Omental fat pad (tissue), 3 donors: ENCODE measurements at regions not wholly inside any gene's neighbourhood (a gene's known extent, or its start where the extent isn't known, plus 50 kb on each side); places are given as distances from the start of the nearest gene placed in this dataset.

ENCODE experiments used
- ATAC-seq: fragments of 150-250 bp; one replicate; pipeline ENCODE4 v1.9.1; 2016; ENCODE audit warnings: mild to moderate bottlenecking, moderate library complexity; ENCODE audit not compliant: low FRiP score
- DNase-seq: peaks from one replicate; pipeline ENCODE4 v3.0.0-alpha.2; 2019; ENCODE audit warnings: low spot score
- TF ChIP-seq, protein P1 (sequence below), 3 donors: fragments of 450-650 bp; IDR thresholded peaks; one replicate each; pipeline ENCODE4 v1.5.1; 2016 to 2017; ENCODE audit warnings: antibody characterized with exemption in 3 of 3, mild to moderate bottlenecking in 3 of 3, moderate library complexity in 2 of 3

DNA sequence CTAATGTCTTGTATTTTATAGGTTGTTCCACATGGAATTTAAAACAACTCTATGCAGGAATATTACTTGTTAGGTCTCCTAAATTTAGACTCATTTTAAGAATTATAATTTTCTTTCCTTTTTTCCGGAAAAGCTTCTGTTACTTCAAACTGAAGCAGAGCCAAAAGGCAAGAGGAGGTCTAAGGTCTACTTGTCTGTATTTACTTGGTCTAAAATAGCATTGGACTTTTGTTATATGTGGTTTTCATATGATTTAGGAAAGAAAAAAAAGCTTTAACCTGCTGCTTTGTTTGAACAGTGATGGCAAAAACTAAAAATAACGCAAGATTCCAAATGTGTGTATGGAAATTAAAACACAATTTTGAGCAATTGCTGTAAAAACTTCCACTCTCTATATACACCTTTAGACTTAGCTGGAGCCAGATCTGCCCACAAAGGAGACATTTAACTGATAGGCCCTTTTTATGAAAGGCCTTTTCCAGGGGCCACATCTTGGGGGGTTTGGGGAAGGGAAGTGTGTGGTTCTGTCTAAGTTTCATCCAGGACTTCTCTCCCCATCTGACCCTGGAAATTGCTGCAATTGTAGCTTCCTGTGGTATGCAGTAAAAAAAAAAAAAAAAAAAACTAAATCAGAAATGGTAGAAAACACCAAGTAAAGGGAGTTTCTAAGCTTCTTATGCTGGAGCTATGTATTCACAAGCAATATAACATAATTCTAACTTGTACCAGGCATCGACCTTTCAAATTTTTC, 307.7 kb upstream of the MEF2C start:
- ATAC-seq = no peak
- no peak for DNase-seq
- TF ChIP-seq, protein P1, sequence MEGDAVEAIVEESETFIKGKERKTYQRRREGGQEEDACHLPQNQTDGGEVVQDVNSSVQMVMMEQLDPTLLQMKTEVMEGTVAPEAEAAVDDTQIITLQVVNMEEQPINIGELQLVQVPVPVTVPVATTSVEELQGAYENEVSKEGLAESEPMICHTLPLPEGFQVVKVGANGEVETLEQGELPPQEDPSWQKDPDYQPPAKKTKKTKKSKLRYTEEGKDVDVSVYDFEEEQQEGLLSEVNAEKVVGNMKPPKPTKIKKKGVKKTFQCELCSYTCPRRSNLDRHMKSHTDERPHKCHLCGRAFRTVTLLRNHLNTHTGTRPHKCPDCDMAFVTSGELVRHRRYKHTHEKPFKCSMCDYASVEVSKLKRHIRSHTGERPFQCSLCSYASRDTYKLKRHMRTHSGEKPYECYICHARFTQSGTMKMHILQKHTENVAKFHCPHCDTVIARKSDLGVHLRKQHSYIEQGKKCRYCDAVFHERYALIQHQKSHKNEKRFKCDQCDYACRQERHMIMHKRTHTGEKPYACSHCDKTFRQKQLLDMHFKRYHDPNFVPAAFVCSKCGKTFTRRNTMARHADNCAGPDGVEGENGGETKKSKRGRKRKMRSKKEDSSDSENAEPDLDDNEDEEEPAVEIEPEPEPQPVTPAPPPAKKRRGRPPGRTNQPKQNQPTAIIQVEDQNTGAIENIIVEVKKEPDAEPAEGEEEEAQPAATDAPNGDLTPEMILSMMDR (IDR thresholded peaks at IDR 0.05) = no peak

DNA sequence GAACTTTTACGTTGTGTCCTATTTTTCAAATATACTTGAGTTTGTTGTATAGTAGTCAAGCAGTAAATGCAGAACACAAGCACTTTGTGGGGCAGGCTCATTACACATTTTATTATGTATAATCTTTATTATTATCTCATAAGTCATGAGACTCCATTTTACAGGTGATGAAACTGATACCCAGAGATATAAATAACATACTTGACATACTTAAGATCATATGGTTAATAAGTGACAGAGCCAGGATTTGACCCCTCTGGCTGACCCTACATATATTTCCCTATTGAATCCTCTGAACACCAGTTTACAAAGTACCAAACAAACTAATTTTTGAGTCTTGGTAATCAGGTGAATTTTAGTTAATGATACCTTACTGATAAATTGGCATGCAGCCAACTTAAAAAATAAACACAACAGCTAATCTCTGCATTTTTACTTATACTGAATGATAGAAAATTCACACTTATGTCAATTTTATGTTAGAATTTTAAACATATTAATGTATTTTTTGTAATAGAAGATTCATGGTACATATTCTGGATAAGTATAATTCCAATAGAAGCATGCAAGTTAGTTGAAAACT, 305.0 kb upstream of the MEF2C start:
- ATAC-seq (no peak), DNase-seq (no peak)
- TF ChIP-seq, protein P1 (IDR thresholded peaks at IDR 0.05) = no peak

DNA sequence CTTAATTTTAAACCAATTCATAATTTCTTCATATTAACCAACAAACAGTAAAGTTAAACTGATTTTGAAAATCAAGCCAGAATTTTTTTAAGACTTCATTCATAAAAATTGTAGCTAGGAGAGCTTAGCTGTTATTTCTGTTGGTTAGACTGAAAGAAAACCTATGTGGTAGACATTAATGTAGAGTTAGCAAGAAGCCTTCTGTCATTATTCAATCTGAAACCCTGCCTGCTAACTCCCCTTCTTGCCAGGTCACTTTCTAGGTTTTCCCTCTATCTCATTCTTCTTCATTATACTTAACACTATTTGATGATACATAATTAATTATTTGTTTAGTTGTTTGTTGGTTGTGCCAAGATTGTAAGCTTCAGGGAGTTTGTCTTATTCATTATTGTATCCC, 304.3 kb upstream of the MEF2C start:
- TF ChIP-seq, protein P1 (IDR thresholded peaks at IDR 0.05) = no peak
- ATAC-seq = no peak
- DNase-seq = no peak

DNA sequence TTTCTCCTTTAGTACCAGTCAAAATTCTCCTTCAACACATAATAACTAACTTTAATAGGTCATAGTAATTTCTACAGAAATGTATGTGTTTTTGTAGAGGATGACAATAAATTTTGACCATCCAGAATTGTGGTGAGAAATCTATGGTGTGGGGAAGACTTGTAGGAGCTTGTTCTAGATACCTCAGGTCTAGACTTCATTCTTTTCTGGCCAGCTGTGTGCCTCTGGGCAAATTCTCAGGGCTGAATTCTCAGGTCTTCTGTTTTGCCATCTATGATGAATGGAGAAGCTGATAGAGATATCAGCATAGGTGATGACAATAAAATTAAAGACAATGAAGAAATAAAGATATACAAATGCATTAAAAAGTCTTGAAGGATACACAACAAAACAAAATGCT, 298.6 kb upstream of the MEF2C start:
- TF ChIP-seq, protein P1 (IDR thresholded peaks at IDR 0.05) = no peak
- ATAC-seq = no peak
- no peak for DNase-seq

DNA sequence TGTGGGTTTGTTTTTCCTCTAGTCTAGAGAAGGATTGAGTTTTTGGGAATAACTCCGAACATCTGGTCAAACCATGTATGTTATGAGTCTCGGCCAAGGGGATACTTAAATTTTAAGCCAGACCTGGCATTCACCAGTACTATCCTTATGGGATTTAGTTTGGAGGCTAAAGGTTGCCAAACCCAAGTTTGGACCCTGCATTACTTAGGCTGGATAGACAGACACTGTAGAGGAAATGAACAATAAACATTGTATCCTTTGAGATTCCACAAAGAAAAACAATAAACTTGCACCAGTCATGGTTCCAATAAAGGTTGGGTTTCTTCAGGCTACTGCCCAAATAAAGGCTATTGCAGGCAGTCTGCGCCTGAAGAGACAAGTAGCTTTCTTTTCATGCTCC, 296.7 kb upstream of the MEF2C start:
- ATAC-seq = no peak

DNA sequence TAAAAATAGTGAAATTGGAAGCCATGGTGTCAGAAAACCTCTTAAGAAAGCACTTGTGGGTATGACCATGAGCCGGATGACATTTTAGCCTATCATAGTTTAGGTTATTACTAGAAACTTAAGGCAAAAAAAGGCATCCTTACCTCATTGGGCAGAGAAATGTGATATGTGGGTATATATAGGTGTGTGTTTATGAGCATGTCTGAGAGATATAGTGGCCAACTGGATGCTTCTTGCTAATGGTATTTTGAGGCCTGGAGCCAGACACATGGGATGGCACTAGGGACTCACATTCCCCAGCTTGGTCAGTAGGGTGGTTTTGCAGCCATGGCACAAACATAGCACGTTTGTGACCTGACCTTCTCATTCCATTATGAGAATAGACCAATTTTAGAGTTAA, 295.6 kb upstream of the MEF2C start:
- ATAC-seq (no peak), DNase-seq (no peak)
- TF ChIP-seq, protein P1 (IDR thresholded peaks at IDR 0.05) = no peak

More for the DNA sequence above, 296.7 kb upstream of the MEF2C start:
- no peak for DNase-seq
- TF ChIP-seq, protein P1 (IDR thresholded peaks at IDR 0.05) = no peak

DNA sequence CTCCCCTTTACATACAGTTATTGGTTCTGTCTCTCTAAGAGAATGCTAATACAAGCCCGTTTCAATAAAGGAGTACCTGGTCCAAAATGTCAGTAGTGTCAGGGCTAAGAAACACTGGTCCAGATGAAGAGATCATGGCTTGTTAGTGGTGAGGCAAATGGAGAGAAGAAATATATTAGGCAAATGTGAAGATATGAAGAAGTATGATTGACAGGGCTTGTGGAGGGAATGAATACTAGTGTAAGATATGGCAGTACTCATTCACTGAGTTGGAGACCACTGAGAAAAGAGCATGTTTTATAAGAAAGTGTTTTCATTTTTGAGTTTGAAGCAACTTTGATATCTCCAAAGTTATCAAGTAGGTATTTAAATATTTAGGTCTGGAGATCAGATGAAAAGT, 290.5 kb upstream of the MEF2C start:
- DNase-seq (no peak), ATAC-seq (no peak)
- TF ChIP-seq, protein P1 (IDR thresholded peaks at IDR 0.05) = no peak
